Colonic mucosa (tissue), 1 donor: ENCODE measurements at regions not wholly inside any gene's neighbourhood (a gene's known extent, or its start where the extent isn't known, plus 50 kb on each side); places are given as distances from the start of the nearest gene placed in this dataset. TPM values are rescaled to one million over a fixed set of nuclear protein-coding genes. Genes with fewer than 3 reads are reported as not detected.

Experiments used
- microRNA-seq: library from miRNA; unstranded; fragments of <30 nt; microRNA quantifications from one replicate; pipeline ENCODE4, GENCODE V29; 2019
- donor health status: DM: no; HTN: no; CAD: no.

Small RNA genes lying in the stretch of these regions (microRNA-seq; reads per million reads assigned to microRNA genes)
- gene MIR3672 = not detected
